Adipocyte (in vitro differentiated cells): ENCODE measurements at regions not wholly inside any gene's neighbourhood (a gene's known extent, or its start where the extent isn't known, plus 50 kb on each side); places are given as distances from the start of the nearest gene placed in this dataset.

ENCODE experiments used
- DNase-seq: peaks from one replicate; pipeline ENCODE4 v3.0.0-alpha.2; 2015; ENCODE audit warnings: low read depth
- H3K27me3 ChIP-seq: replicated peaks from 2 replicates; pipeline ENCODE4 v1.7.0; 2013; ENCODE audit warnings: mild to moderate bottlenecking, low read length, moderate library complexity; ENCODE audit not compliant: control insufficient read depth, insufficient read depth
- H3K36me3 ChIP-seq: 2 replicates; pipeline ENCODE4 v1.7.0; 2013; ENCODE audit warnings: low read length, mild to moderate bottlenecking, moderate library complexity; ENCODE audit not compliant: control insufficient read depth, insufficient read depth, severe bottlenecking
- H3K4me1 ChIP-seq: 2 replicates; pipeline ENCODE4 v1.7.0; 2013; ENCODE audit warnings: mild to moderate bottlenecking, low read length, moderate library complexity; ENCODE audit not compliant: control insufficient read depth, insufficient read depth
- H3K4me3 ChIP-seq: 2 replicates; pipeline ENCODE4 v1.7.0; 2013; ENCODE audit warnings: mild to moderate bottlenecking, low read length, moderate library complexity
- H3K9ac ChIP-seq: 2 replicates; pipeline ENCODE4 v1.7.0; 2013; ENCODE audit warnings: mild to moderate bottlenecking, low read length, moderate library complexity
- H3K9me3 ChIP-seq: 2 replicates; pipeline ENCODE4 v1.7.0; 2013; ENCODE audit warnings: mild to moderate bottlenecking, low read length, moderate library complexity; ENCODE audit not compliant: control insufficient read depth

GRCh38 chr22:49597428-49598039, 230.1 kb downstream of the BRD1 start:
- H3K9ac ChIP-seq, result no peak overlapping the region
- no peak for DNase-seq
- no peaks in the 10 kb centered on the region for H3K27me3 ChIP-seq
- H3K4me1 ChIP-seq, result no peaks in the 10 kb centered on the region
- H3K9me3 ChIP-seq, result peaks cover 3% of the 10 kb centered on the region
- H3K4me3 ChIP-seq, result no peak overlapping the region
- no peaks in the 10 kb centered on the region for H3K36me3 ChIP-seq

- Histone ChIP-seq H3K4me3 (no peak overlapping the region), H3K36me3 (no peaks in the 10 kb centered on the region), H3K27me3 (no peaks in the 10 kb centered on the region), H3K9ac (no peak overlapping the region), H3K4me1 (no peaks in the 10 kb centered on the region), H3K9me3 (peaks cover 3% of the 10 kb centered on the region)
- no peak for DNase-seq
Observed at GRCh38 chr22:49595465-49596078, 232.1 kb downstream of the BRD1 start.

- H3K9ac ChIP-seq, result no peak overlapping the region
- no peak for DNase-seq
- peaks cover 3% of the 10 kb centered on the region for H3K9me3 ChIP-seq
- no peaks in the 10 kb centered on the region for H3K27me3 ChIP-seq
- no peak overlapping the region for H3K4me3 ChIP-seq
- no peaks in the 10 kb centered on the region for H3K4me1 ChIP-seq
- no peaks in the 10 kb centered on the region for H3K36me3 ChIP-seq
Observed at GRCh38 chr22:49594078-49594477, 233.6 kb downstream of the BRD1 start.

GRCh38 chr22:49593509-49593908, 234.2 kb downstream of the BRD1 start:
- Histone ChIP-seq H3K4me3 (no peak overlapping the region), H3K4me1 (no peaks in the 10 kb centered on the region), H3K36me3 (no peaks in the 10 kb centered on the region), H3K9me3 (peaks cover 3% of the 10 kb centered on the region), H3K9ac (no peak overlapping the region), H3K27me3 (no peaks in the 10 kb centered on the region)
- no peak for DNase-seq

- H3K27me3 ChIP-seq, result no peaks in the 10 kb centered on the region
- no peak overlapping the region for H3K4me3 ChIP-seq
- no peaks in the 10 kb centered on the region for H3K36me3 ChIP-seq
- no peak for DNase-seq
- no peaks in the 10 kb centered on the region for H3K4me1 ChIP-seq
- no peak overlapping the region for H3K9ac ChIP-seq
- H3K9me3 ChIP-seq, result peaks cover 3% of the 10 kb centered on the region
Observed at GRCh38 chr22:49592780-49593501, 234.7 kb downstream of the BRD1 start.

- H3K9ac ChIP-seq, result no peak overlapping the region
- H3K27me3 ChIP-seq, result no peaks in the 10 kb centered on the region
- DNase-seq, result no peak
- H3K4me1 ChIP-seq, result no peaks in the 10 kb centered on the region
- peaks cover 3% of the 10 kb centered on the region for H3K9me3 ChIP-seq
- no peaks in the 10 kb centered on the region for H3K36me3 ChIP-seq
- H3K4me3 ChIP-seq, result no peak overlapping the region
Observed at GRCh38 chr22:49590851-49591445, 236.7 kb downstream of the BRD1 start.

GRCh38 chr22:49590381-49590780, 237.3 kb downstream of the BRD1 start:
- Histone ChIP-seq H3K4me1 (no peaks in the 10 kb centered on the region), H3K4me3 (no peak overlapping the region), H3K27me3 (no peaks in the 10 kb centered on the region), H3K9ac (no peak overlapping the region), H3K9me3 (peaks cover 3% of the 10 kb centered on the region), H3K36me3 (no peaks in the 10 kb centered on the region)
- no peak for DNase-seq

- H3K27me3 ChIP-seq, result no peaks in the 10 kb centered on the region
Observed at GRCh38 chr22:49589811-49590210, 237.9 kb downstream of the BRD1 start.

GRCh38 chr22:49589301-49589700, 238.4 kb downstream of the BRD1 start:
- H3K4me1 ChIP-seq, result no peaks in the 10 kb centered on the region
- H3K27me3 ChIP-seq, result no peaks in the 10 kb centered on the region
- H3K36me3 ChIP-seq, result no peaks in the 10 kb centered on the region
- no peak overlapping the region for H3K4me3 ChIP-seq
- no peak overlapping the region for H3K9ac ChIP-seq
- DNase-seq, result no peak
- no peaks in the 10 kb centered on the region for H3K9me3 ChIP-seq

More at GRCh38 chr22:49589811-49590210, 237.9 kb downstream of the BRD1 start:
- Histone ChIP-seq H3K9me3 (peaks cover 3% of the 10 kb centered on the region), H3K36me3 (no peaks in the 10 kb centered on the region), H3K9ac (no peak overlapping the region), H3K4me3 (no peak overlapping the region), H3K4me1 (no peaks in the 10 kb centered on the region)
- no peak for DNase-seq

GRCh38 chr22:49588739-49589138, 238.9 kb downstream of the BRD1 start:
- no peak for DNase-seq
- no peaks in the 10 kb centered on the region for H3K4me1 ChIP-seq

GRCh38 chr22:49587987-49588386, 239.7 kb downstream of the BRD1 start:
- Histone ChIP-seq H3K4me1 (no peaks in the 10 kb centered on the region), H3K36me3 (no peaks in the 10 kb centered on the region), H3K27me3 (no peaks in the 10 kb centered on the region), H3K4me3 (no peak overlapping the region), H3K9ac (no peak overlapping the region), H3K9me3 (no peaks in the 10 kb centered on the region)
- DNase-seq, result no peak

More at GRCh38 chr22:49588739-49589138, 238.9 kb downstream of the BRD1 start:
- Histone ChIP-seq H3K9me3 (no peaks in the 10 kb centered on the region), H3K4me3 (no peak overlapping the region), H3K9ac (no peak overlapping the region), H3K36me3 (no peaks in the 10 kb centered on the region), H3K27me3 (no peaks in the 10 kb centered on the region)
